ENCODE measurements at regions not wholly inside any gene's neighbourhood (a gene's known extent, or its start where the extent isn't known, plus 50 kb on each side); places are given as distances from the start of the nearest gene placed in this dataset.

- TF ChIP-seq CTCF (IDR thresholded peaks at IDR 0.05) (no peak), POLR2A (IDR thresholded peaks at IDR 0.05) (no peak)
These were observed 308.0 kb upstream of the SFSWAP start for GRCh38 chr12:131402781-131403396.
